ENCODE measurements at regions not wholly inside any gene's neighbourhood (a gene's known extent, or its start where the extent isn't known, plus 50 kb on each side); places are given as distances from the start of the nearest gene placed in this dataset.
"Not testable (repeated sequence)": the region's sequence is repeated elsewhere in the genome, so short reads cannot be mapped to it uniquely, and the experiment has no call there.

DNA sequence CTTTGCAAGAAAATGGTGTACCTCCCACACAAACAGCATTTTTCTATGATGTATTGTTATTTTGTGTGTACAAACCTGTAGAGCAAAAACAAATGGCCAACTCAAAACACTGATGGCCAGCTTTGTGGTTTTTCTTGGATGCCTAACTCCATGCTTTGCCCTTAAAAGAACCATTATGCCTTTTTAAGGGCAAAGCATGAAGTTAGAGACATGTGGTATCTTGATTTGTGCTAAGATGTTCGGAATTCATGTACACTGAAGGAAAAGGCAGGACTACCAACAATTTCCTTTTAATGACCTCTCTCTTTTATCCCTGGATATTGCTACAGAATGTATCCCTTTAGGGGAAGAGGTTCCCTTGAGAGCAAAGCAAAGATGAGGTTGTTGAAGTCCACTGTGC, 273.6 kb downstream of the SCG2 start:
- in situ Hi-C loops (cut with MboI; ENCODE audit: low pct_unique_long_range_greater_than_20kb, low sequenced_read_pairs), result no loop called here
- DNase-seq, result no peak

DNA sequence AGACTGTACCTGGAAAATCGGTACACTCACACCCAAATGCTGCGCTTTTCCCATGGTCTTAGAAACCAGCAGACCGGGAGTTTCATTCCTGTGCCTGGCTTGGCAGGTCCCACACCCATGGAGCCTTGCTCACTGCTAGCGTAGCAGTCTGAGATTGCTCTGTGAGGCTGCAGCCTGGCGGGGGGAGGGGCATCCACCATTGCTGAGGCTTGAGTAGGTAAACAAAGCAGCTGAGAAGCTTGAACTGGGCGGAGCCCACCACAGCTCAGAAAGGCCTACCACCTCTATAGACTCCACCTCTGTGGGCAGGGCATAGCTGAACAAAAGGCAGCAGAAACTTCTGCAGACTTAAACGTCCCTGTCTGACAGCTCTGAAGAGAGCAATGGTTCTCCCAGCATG, 271.4 kb downstream of the SCG2 start:
- in situ Hi-C loops (cut with MboI; ENCODE audit: low pct_unique_long_range_greater_than_20kb, low sequenced_read_pairs); DNase-seq: not testable (repeated sequence)

DNA sequence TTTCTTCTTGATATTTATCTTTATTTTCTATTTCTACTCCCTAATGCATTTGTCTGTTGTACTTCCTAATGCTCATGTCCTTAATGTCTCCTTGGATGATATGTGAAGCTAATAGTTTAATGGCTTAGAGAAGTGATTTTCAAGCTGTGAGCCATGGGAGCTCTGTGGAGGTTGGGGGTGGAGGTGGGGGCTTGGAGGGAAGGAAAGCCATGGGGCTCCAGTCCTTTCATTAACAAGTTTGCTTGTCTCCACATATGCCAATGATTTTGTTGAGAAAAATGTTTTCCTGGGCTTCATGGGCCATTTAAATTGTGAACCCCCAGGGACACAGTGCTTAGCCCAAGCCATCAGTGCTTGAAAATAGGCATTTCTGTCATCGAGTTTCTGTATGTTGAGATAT, 264.1 kb downstream of the SCG2 start:
- in situ Hi-C loops (cut with MboI; ENCODE audit: low pct_unique_long_range_greater_than_20kb, low sequenced_read_pairs), result no loop called here
- no peak for DNase-seq

DNA sequence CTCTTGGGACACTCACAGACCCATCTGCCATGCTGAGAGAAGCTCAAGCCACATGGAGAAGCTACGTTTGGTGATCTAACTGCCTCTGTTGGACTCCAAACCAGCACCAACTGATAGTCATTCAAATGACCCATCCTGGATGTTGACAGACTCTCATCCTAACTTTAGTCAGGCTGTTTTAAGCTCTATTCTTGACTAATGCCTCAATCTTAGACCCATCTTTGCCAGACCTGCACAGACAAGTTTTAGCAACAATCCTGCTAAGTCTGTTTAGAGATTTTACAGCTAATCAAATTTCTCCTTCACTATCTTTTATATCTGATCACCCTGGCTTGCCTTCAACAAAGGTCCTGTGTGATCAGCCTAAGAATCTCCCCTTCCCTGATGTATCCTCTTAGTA, 245.1 kb downstream of the SCG2 start:
- DNase-seq, result no peak
- in situ Hi-C loops (cut with MboI; ENCODE audit: low pct_unique_long_range_greater_than_20kb, low sequenced_read_pairs), result no loop called here

DNA sequence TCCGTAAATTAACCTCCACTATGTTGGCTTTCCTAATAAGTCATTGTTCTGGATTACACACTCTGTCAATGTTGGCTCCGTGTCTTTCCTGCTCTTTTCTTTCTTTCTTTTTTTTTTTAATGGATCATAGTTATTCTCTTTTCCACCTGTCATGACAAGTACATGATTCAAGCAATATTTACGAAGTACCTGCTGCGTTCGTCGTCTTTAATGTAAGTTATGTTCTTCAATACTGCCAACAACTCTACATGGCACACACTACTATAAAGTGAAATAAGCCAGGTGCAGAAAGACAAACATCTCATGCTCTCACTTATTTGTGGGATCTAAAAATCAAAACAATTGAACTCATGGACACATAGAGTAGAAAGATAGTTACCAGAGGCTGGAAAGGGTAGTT, 239.1 kb downstream of the SCG2 start:
- in situ Hi-C loops (cut with MboI; ENCODE audit: low pct_unique_long_range_greater_than_20kb, low sequenced_read_pairs), result no loop called here
- DNase-seq, result no peak

DNA sequence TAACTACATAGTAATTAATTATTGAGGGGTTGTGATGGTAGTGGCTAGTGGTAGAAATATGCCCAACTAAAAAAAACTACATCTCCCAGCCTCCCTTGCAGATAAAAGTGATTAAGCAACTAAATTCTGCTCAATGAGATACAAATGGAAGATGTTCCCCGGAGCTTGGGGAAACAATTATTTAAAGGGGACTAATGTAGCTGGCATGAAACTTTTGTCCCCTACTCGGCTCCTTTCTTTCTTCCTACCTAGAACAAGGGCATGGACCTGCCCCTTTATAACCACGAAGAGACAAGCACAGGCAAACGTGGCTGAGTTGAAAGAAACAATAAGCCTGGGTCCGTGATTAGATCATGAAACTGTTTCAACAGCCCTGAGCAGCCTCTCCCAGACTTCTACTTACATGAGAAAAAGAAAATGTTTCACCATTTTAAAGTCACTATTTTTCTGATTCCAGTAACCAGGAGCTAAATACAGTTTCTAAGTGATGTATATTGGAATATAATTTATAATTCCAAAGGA, 236.9 kb downstream of the SCG2 start:
- in situ Hi-C loops (cut with MboI; ENCODE audit: low pct_unique_long_range_greater_than_20kb, low sequenced_read_pairs), result no loop called here
- DNase-seq, result no peak

DNA sequence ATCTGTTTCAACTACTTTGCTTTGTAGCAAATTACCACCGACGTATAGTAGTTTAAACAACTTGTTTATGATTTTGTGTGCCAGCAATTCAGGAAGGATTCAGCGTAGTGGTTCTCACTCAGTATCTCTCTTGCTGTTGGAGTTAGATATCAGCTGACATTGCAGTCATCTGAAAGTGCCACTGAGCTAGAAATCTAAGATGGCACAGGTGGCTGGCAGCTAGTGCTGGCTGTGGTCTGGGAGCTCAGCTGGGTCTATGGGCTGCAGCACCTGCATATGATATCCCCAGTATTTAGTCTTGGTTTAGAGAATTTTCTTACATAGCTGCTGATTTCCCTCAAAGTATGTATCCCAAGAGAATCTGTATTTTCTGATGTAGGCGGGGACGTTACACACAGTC, 235.6 kb downstream of the SCG2 start:
- no peak for DNase-seq
- in situ Hi-C loops (cut with MboI; ENCODE audit: low pct_unique_long_range_greater_than_20kb, low sequenced_read_pairs), result no loop called here

DNA sequence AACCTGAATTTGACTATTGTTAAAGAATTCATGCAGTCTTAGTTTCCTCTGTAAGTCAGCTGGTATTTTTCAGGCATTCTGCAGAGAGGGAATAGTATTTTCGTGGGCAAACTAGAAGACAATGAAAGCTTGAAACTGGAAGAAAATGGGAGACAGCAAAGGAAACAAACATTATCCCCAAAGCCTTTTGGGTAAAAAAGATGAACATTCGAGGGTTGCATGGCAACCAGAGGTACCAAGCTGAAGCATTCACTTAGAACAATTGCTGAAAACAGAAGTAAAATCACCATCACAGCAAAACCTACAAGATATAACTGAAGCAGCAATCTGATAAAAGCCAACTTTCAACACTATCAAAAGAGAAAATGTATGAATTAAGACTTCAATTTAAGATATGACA, 233.7 kb downstream of the SCG2 start:
- no peak for DNase-seq
- in situ Hi-C loops (cut with MboI; ENCODE audit: low pct_unique_long_range_greater_than_20kb, low sequenced_read_pairs), result no loop called here

DNA sequence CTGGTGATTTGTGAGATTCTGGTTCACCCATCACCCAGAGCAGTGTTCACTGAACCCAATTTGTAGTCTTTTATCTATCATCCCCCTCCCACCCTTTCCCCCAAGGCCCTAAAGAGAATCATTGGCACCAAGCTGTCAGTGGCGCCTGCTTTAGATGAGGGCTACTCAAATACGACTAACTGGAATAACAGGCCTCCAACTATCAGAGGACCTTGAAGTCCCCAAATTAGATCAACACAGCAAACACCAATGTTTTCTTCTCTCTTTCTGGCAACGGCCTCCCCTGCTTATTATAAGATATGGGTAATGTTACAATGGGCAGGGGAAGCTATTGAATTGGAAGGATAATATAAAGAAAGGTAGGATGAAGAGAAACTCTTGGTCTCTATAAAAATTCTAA, 232.3 kb downstream of the SCG2 start:
- DNase-seq, result no peak
- in situ Hi-C loops (cut with MboI; ENCODE audit: low pct_unique_long_range_greater_than_20kb, low sequenced_read_pairs), result no loop called here

DNA sequence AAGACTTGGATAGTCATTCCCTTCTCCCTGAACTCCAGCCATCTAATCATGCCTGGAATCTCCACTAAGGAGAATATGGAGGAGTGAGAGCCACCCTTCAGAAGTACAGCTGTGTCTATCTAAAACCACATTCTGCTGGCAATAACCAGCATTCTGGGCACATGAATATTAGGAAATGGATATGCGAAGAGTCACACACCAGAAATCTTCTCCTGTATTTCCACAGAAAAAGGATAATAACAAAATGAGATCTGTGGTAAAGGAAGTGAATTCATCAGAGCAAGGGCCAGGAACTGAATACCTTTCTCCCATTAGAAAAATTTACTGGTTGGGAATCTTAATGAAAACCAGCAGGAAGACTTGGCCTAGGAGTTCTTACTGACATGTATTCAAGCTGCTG, 218.8 kb downstream of the SCG2 start:
- DNase-seq, result no peak
- in situ Hi-C loops (cut with MboI; ENCODE audit: low pct_unique_long_range_greater_than_20kb, low sequenced_read_pairs), result no loop called here

DNA sequence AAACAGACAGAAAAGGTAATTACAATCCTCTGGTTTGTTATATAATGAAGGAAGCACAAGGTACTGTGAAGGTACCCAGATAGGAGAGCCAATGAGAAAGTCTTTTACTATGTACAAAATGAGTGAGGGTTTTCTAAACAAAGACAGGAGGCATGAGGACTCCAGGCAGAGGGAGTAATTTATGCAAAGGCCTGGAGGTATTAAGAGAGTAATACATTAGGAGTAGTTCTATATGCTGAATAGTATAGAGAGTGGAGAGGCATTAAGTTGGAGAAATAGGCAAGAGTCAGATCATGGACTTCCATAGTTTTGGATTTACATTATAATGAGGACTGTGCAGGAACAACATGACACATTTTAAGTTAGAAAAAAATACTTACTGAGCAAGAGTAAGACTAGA, 216.0 kb downstream of the SCG2 start:
- in situ Hi-C loops (cut with MboI; ENCODE audit: low pct_unique_long_range_greater_than_20kb, low sequenced_read_pairs), result no loop called here

DNA sequence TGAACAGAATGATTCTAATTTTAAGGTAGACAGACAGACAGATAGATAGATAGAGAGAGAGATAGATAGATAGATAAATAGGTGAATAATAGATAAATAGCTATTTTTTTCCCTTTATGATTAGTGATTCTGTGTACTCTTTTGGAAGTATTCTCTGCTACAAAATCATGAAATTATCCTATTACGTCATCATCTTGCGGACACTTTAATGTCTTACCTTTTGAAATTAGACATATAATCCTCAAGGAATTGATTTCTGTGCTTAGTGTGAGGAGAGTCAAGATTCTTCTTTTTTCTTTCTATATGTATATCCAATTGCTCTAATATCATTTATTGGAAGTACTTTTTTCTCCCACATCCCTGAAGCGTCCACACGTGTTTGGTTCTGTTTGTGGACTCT, 215.2 kb downstream of the SCG2 start:
- no peak for DNase-seq
- in situ Hi-C loops (cut with MboI; ENCODE audit: low pct_unique_long_range_greater_than_20kb, low sequenced_read_pairs), result no loop called here

More for the DNA sequence above, 216.0 kb downstream of the SCG2 start:
- DNase-seq, result no peak

DNA sequence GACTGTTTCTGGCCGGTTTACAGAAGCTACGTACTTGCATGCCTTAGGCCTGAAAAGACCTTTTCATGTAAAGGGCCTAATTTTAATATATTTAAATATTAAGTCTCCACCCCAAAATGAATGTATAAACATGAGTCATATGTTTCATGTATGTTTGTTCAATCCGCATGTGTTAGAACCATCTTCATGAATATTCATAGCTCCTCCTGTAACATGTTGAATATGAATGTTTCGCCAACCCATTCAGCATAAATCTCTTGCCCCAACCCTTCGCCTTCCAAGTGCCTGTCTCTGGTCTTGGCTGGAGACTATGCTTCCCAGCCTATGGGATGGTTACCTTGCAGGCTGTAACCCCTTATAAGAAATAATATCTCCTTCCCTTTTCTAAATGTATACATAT, 212.5 kb downstream of the SCG2 start:
- in situ Hi-C loops (cut with MboI; ENCODE audit: low pct_unique_long_range_greater_than_20kb, low sequenced_read_pairs), result no loop called here
- no peak for DNase-seq

DNA sequence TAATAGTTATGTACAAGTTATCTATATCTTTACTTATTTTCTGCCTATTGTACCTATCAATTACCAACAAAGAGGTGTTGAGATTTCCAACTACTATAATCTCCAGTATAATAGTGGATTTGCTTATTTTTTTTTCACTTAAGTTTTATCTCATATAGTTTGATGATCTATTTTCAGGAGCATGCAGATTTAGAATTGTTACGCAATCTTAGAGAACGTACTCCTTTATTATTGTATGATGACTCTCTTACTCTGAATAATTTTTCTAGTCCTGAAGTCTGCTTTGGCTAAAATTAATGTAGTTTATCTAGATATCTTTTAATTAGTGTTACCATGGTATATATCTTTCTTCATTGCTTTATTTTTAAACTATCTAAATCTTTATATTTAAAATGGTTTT, 205.2 kb downstream of the SCG2 start:
- in situ Hi-C loops (cut with MboI; ENCODE audit: low pct_unique_long_range_greater_than_20kb, low sequenced_read_pairs), result no loop called here
- no peak for DNase-seq

DNA sequence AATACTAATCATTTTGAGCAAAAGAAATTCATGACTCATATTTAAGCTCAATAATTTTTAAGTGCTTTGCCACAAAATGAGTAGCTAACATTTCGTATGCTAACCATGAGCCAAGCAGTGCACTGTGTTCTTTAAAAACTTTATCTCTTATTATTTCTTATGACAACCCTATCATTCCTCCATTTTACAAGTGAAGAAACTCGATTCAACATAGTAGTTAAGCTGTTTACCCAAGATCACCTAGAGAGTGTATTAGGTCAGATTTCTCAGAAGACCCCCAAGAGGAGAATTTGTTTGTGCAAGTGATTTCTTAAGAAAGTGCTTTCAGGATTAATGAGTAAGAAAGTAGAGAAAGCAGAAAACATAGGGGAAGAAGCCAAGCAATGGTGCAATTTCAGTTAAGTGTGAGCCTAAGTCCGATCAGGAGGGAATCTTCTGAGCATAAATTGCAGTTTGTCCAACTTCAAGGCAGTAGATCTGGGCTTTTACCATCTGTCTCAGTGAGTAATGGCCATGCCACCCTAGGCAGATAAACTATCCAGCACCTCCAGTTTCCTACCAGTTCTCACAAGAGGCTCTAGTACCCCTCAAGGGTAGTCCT, 202.7 kb downstream of the SCG2 start:
- in situ Hi-C loops (cut with MboI; ENCODE audit: low pct_unique_long_range_greater_than_20kb, low sequenced_read_pairs), result no loop called here
- DNase-seq, result no peak

DNA sequence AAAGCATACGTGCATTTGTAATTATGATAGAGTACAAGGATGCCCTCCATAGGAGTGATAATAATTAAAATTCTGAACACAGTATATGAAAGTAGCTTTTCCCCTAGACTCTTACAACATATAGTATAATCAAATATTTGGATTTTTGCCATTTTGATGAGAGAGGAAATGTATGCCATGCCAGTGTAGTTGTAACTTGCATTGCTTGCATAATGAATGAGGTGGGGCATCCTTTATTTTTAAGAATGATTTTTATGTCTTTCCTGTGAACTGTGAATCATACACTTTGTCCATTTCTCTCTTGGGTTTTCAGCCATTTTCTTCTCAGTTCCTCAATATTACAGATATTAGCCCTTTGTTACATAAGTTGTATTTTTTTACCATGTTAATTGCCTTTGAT, 197.5 kb downstream of the SCG2 start:
- no peak for DNase-seq
- in situ Hi-C loops (cut with MboI; ENCODE audit: low pct_unique_long_range_greater_than_20kb, low sequenced_read_pairs), result no loop called here

DNA sequence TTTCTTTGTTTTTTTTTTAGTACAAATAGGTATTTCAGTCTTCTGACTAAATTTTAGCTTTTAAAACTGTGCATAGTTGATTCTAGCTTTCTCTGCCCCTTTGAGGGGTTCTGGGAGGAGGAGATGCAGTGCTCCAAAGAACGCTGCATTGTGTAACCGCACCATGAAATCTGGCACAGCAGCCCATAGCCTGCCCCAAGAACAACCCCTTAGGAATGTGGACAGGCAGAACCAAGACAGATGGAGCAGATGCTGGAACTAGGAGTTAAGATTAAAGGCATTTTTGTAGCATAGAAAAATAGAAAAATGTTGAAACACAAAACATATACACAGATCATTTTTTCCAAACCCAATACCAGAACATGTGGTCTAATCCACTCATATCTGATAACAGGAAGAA, 187.5 kb downstream of the SCG2 start:
- no peak for DNase-seq

DNA sequence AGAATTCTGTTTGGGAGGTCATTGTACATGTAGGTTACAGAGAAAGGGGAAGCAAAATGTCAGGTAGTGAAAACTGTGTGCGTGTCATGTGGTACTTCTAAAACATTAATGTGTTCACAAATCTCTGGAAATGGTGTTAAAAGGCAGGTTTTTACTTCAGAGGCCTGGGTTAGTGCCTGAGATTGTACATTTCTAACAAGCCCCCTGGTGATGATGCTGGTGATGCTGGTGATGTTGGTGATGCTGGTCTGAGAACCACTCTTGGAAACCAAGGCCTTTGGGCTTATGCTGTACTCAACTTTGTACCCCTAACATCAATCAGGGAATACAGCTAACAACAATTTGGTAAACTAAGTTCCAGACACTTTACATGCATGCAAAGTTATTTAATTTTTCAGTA, 187.1 kb downstream of the SCG2 start:
- in situ Hi-C loops (cut with MboI; ENCODE audit: low pct_unique_long_range_greater_than_20kb, low sequenced_read_pairs), result no loop called here
- DNase-seq, result no peak

More for the DNA sequence above, 187.5 kb downstream of the SCG2 start:
- in situ Hi-C loops (cut with MboI; ENCODE audit: low pct_unique_long_range_greater_than_20kb, low sequenced_read_pairs), result no loop called here

DNA sequence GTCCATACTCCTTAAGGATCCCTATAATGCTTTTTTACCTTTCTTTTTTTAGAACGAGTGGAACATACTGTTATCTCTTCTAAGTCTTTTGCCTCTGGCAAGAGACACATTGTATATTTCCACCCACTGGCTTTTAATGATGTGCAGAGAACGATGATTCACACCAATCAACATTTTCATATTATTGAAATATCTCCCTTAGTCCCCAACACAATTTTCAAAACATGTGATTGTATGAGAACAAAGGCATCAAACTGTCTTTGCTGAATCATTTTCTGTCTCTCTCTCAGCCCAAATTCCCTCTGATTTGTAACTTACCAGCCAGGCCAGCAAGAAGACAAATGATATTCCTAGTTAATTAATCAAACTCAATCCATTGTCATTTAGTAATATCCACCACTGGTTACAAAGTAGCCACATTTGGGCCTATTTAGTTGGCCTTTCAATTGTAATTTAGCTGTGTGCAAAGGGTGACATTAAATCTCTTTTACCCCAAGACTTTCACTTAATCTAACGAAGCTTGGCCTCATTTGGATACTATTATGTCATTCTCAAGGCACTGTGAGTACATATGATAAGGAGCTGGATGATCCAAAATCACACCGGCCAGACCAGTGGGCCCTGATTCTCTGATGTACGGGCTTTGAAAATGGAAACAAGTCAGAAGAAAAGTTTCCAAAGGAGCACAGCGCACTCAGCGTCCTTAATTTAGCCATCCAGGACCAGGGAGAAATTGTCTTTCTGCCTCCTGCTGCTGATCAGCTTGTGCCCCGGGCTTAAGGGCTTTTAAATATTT, 185.1 kb downstream of the SCG2 start:
- in situ Hi-C loops (cut with MboI; ENCODE audit: low pct_unique_long_range_greater_than_20kb, low sequenced_read_pairs), result no loop called here

DNA sequence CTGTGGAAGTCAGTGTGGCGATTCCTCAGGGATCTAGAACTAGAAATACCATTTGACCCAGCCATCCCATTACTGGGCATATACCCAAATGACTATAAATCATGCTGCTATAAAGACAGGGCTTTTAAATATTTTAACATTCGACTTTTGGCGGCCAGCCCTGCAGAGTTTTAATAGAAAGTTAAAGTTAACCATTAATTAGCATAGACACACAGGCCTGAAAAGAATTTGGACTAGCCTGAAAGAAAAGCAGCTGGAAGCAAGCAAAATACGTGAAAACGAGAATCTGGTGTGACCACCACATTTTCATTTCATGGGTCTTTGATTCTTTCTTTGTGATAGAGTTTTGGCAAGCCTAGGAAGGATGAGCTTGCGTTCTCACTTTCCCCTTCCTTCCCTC, 184.0 kb downstream of the SCG2 start:
- no peak for DNase-seq
- in situ Hi-C loops (cut with MboI; ENCODE audit: low pct_unique_long_range_greater_than_20kb, low sequenced_read_pairs), result no loop called here

More for the DNA sequence above, 185.1 kb downstream of the SCG2 start:
- DNase-seq, result no peak
